HUES48 (cell line): ENCODE measurements at regions not wholly inside any gene's neighbourhood (a gene's known extent, or its start where the extent isn't known, plus 50 kb on each side); places are given as distances from the start of the nearest gene placed in this dataset.
"Not testable (repeated sequence)": the region's sequence is repeated elsewhere in the genome, so short reads cannot be mapped to it uniquely, and the experiment has no call there.

Source experiments
- H3K27ac ChIP-seq: one replicate; pipeline ENCODE4 v1.7.0; 2013; ENCODE audit warnings: low read depth, low read length, inconsistent platforms
- H3K27me3 ChIP-seq: 2 replicates; pipeline ENCODE4 v1.6.1; 2013; ENCODE audit warnings: mild to moderate bottlenecking, low read length; ENCODE audit not compliant: control insufficient read depth, insufficient read depth
- H3K36me3 ChIP-seq: 2 replicates; pipeline ENCODE4 v1.6.1; 2013; ENCODE audit warnings: low read length; ENCODE audit not compliant: control insufficient read depth, insufficient read depth
- H3K4me1 ChIP-seq: 2 replicates; pipeline ENCODE4 v1.6.1; 2013; ENCODE audit warnings: mild to moderate bottlenecking, low read length; ENCODE audit not compliant: control insufficient read depth, insufficient read depth
- H3K4me3 ChIP-seq: 2 replicates; pipeline ENCODE4 v1.5.1; 2013; ENCODE audit warnings: mild to moderate bottlenecking, low read depth, low read length
- H3K9ac ChIP-seq: 2 replicates; pipeline ENCODE4 v1.6.1; 2013; ENCODE audit warnings: mild to moderate bottlenecking, low read depth, low read length, moderate library complexity
- H3K9me3 ChIP-seq: 2 replicates; pipeline ENCODE4 v1.6.1; 2013; ENCODE audit warnings: low read length; ENCODE audit not compliant: control insufficient read depth, insufficient read depth

DNA sequence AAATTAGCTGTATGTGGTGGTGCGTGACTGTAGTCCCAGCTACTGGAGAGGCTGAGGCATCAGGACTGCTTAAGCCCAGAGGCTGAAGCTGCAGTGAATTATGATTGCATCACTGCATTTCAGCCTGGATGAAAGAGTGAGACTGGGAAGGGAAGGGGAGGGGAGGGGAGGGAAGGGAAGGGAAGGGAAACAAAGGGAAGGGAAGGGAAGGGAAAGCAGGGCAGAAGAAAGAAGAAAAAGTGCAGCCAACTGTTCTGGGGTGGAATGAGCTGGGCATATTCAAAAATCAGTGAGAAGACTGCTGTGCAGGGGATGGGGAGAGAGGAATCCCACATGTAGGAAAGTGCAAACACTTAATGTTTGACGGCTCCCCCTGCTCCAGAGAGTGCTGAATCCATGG lies 905.5 kb downstream of the UQCRFS1 start:
- Histone ChIP-seq H3K4me1 (no peaks in the 10 kb centered on the region), H3K27me3 (no peaks in the 10 kb centered on the region), H3K36me3 (no peaks in the 10 kb centered on the region), H3K9me3 (no peaks in the 10 kb centered on the region), H3K9ac (no peak overlapping the region), H3K4me3 (no peak overlapping the region), H3K27ac (no peak overlapping the region)

DNA sequence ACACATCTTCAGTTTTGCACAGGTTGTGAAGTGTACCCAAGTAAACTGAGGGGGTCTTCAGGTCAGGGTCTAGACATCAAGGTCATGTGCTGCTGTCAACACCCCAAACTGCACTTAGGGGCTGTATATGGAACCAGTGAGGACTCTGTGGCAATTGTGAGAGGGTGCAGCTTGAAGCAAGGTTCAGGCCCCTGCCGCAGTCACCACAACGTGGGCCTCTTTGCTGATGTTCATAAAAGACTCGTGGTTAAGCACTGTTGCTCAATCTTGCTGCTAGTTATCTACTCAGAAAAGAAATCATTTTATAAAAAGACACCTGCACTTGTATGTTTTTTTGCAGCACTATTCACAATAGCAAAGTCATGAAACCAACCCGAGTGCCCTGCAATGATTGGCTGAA lies 907.4 kb downstream of the UQCRFS1 start:
- Histone ChIP-seq H3K27me3 (no peaks in the 10 kb centered on the region), H3K27ac (no peak overlapping the region), H3K4me1 (no peaks in the 10 kb centered on the region), H3K9me3 (no peaks in the 10 kb centered on the region), H3K36me3 (no peaks in the 10 kb centered on the region), H3K9ac (no peak overlapping the region), H3K4me3 (no peak overlapping the region)

DNA sequence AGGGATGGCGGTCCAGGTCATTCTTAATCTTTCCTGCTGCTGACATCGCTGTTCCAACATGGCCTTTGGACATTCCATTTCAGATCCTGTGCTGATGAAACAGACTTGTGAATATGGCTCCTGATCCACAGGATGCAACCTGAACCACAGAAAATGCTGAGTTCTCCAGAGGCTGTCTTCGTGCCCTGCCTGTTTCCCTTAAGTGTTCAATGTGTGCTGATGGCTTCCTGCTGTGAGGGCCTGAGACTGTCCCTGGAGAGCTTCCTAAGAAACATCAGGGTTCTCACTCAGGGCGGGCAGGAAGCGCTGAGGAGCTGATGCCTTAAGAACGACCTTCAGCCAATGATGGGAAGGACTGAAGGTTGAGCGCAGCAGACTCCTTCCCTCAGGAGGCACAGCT lies 909.4 kb downstream of the UQCRFS1 start:
- Histone ChIP-seq H3K27ac (no peak overlapping the region), H3K9ac (no peak overlapping the region), H3K27me3 (no peaks in the 10 kb centered on the region), H3K9me3 (no peaks in the 10 kb centered on the region), H3K4me1 (peaks cover 13% of the 10 kb centered on the region), H3K36me3 (no peaks in the 10 kb centered on the region), H3K4me3 (no peak overlapping the region)

DNA sequence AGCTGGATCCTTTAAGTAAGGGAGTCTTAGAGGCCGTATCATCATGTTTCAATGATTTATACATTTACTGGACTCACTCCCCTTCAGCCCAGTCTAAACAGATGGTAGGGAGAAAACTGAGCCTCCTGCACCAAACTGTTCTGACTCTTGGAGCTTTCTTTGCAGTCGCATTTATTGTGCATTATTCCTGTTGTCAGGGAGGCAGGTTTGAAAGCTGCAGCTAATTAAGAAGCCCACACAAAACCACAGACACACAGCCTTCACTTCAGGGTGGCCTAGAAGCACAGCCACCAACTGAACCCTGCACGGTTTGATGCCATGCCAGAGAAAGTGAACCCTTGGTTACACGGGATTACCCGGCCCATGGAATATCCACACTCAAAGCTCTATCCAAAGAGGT lies 911.0 kb downstream of the UQCRFS1 start:
- Histone ChIP-seq H3K9me3 (no peaks in the 10 kb centered on the region), H3K4me1 (peaks cover 13% of the 10 kb centered on the region), H3K36me3 (no peaks in the 10 kb centered on the region), H3K9ac (no peak overlapping the region), H3K27me3 (no peaks in the 10 kb centered on the region), H3K4me3 (no peak overlapping the region), H3K27ac (no peak overlapping the region)

DNA sequence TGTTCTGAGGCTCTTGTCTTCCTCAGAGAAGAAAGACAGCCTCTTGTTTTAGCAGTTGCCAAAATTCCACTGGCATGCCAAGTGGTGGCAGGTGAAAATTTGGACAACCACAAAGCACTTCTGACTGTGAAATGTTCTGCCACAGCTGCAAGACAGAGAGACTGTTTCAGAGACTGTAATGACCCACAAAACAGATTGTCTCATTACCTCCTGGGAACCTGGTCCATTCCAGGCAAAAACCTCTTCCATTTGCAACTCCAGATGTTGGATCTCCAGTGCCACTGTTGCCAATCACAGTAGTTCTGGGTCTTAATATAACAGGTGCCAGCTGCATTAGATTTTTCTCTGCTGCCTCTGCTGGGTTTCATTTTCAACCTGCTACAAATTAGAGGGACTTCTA lies 911.5 kb downstream of the UQCRFS1 start:
- no peak overlapping the region for H3K9ac ChIP-seq
- no peaks in the 10 kb centered on the region for H3K9me3 ChIP-seq
- H3K27ac ChIP-seq, result no peak overlapping the region
- H3K4me1 ChIP-seq, result peaks cover 13% of the 10 kb centered on the region
- no peaks in the 10 kb centered on the region for H3K36me3 ChIP-seq
- no peak overlapping the region for H3K4me3 ChIP-seq
- no peaks in the 10 kb centered on the region for H3K27me3 ChIP-seq

DNA sequence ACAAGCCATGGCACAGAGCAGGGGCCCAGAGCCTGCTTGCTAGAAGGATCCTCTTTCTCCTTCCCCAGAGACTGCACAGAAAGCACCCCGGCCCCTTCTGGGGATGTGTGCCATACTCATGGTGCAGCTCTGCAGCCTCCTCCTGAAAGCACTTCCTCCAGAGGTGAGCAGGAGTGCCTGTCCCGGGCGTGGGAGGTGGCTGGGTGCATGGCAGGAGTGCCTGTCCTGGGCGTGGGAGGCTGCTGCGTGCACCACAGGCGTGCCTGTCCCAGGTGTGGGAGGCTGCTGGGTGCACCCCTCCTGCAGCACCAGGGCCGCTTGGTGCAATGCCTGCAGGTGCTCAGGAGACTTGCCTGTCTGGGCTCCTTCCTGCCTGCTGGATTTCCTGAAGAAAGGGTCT lies 913.3 kb downstream of the UQCRFS1 start:
- Histone ChIP-seq H3K9me3 (no peaks in the 10 kb centered on the region), H3K27ac (no peak overlapping the region), H3K4me1 (peaks cover 13% of the 10 kb centered on the region), H3K36me3 (no peaks in the 10 kb centered on the region), H3K4me3 (no peak overlapping the region), H3K9ac (no peak overlapping the region), H3K27me3 (no peaks in the 10 kb centered on the region)

DNA sequence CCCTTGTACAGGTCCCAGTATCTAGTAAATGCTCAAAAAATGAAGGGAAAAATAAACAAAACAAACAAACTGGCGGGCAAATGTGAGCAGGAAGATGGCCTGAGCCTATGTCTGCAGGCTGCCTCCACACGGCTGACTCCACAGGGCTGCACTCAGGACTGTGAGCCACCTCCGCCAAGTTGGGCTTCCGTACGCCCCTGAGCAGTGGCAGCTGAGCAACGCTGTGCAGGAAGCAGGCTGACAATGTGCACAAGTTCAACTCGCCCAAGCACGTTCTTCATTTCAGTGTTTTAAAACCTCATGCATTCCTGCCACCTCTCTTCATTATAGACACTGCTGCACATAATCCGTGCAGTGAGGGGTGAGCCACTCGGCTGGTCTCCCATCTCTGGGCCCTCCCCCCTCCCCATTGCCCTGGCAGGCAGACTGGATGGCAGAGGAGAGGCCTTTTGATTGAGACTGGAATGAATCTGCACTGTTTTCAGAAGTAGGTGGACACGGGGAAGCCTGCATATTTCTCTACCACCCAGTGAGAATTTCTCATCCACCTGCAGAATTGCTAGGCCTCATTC lies 915.3 kb downstream of the UQCRFS1 start:
- Histone ChIP-seq H3K9me3 (no peaks in the 10 kb centered on the region), H3K27me3 (no peaks in the 10 kb centered on the region), H3K4me3 (no peak overlapping the region), H3K27ac (no peak overlapping the region), H3K9ac (no peak overlapping the region), H3K4me1 (peaks cover 31% of the 10 kb centered on the region), H3K36me3 (no peaks in the 10 kb centered on the region)

DNA sequence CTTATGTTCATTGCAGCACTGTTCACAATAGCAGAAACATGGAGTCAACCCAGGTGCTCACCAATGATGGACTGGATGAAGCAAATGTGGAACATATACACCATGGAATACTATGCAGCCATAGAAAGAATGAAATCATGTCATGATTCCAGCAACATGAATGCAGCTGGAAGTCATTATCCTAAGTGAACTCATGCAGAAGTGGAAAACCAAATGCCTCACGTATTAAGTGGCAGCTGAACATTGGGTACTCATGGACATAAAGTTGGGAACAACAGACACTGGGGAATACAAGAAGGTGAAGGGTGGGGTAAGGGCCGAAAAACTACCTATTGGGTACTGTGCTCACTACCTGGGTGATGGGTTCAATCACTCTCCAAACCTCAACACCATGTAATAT lies 915.9 kb downstream of the UQCRFS1 start:
- no peak overlapping the region for H3K9ac ChIP-seq
- no peak overlapping the region for H3K4me3 ChIP-seq
- no peaks in the 10 kb centered on the region for H3K36me3 ChIP-seq
- H3K4me1 ChIP-seq, result peaks cover 38% of the 10 kb centered on the region
- no peaks in the 10 kb centered on the region for H3K9me3 ChIP-seq
- no peaks in the 10 kb centered on the region for H3K27me3 ChIP-seq
- H3K27ac ChIP-seq, result no peak overlapping the region

DNA sequence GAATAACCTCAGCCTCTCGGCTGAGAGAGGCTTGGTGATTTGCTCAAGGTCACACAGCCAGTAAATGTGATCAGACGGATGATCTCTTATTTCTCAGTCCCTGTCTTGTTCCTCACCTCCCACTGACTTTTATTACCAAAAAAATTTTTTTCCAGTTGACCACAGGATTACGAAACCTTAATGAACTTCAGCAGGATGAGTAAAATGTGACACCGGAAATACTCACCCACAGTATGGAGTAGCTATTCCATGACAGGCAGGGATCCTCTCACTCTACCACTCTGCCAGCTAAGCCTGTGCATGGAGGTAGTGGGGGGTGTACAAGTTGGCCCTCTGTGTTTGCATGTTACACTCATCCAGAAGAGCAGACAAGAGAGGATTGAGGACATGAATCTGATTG lies 916.4 kb downstream of the UQCRFS1 start:
- H3K9ac ChIP-seq, result no peak overlapping the region
- peaks cover 43% of the 10 kb centered on the region for H3K4me1 ChIP-seq
- no peak overlapping the region for H3K4me3 ChIP-seq
- no peak overlapping the region for H3K27ac ChIP-seq
- H3K27me3 ChIP-seq, result no peaks in the 10 kb centered on the region
- no peaks in the 10 kb centered on the region for H3K36me3 ChIP-seq
- H3K9me3 ChIP-seq, result no peaks in the 10 kb centered on the region

DNA sequence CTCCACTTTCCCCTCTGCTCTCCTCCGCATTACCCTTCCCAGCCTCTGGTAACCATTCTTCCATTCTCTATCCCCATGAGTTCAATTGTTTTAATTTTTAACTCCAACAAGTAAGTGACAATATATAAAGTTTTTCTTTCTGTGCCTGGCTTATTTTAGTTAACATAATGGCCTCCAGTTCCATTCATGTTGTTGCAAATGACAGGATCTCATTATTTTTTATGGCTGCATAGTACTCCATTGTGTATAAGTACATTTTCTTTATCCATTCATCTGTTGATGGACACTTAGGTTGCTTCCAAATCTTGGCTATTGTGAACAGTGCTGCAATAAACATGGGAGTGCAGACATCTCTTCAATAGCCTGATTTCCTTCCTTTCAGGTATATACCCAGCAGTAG lies 918.0 kb downstream of the UQCRFS1 start:
- H3K27ac ChIP-seq, H3K4me3 ChIP-seq, H3K27me3 ChIP-seq, H3K9ac ChIP-seq, H3K36me3 ChIP-seq, H3K9me3 ChIP-seq: not testable (repeated sequence)
- H3K4me1 ChIP-seq, result peaks cover 53% of the 10 kb centered on the region

DNA sequence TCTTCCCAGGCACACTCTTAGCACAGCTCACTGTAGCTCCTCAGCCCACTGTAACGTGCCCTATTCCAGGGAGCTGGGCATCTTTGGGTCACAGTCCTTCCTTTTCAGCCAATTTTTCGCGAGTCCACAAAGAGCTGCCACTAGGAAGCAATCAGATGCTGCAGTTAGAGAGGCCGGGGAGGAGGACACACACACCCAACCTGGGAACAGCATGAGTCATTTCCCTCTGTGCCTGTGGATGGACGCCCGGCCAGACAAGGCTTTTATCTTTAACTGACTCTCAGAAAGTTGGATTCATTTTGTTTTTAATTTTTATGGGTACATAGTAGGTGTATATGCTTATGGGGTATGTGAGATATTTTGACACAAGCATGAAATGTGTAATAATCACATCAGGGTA lies 918.6 kb downstream of the UQCRFS1 start:
- Histone ChIP-seq H3K4me3 (no peak overlapping the region), H3K9me3 (no peaks in the 10 kb centered on the region), H3K36me3 (no peaks in the 10 kb centered on the region), H3K9ac (no peak overlapping the region), H3K27me3 (no peaks in the 10 kb centered on the region), H3K27ac (no peak overlapping the region), H3K4me1 (peaks cover 53% of the 10 kb centered on the region)

DNA sequence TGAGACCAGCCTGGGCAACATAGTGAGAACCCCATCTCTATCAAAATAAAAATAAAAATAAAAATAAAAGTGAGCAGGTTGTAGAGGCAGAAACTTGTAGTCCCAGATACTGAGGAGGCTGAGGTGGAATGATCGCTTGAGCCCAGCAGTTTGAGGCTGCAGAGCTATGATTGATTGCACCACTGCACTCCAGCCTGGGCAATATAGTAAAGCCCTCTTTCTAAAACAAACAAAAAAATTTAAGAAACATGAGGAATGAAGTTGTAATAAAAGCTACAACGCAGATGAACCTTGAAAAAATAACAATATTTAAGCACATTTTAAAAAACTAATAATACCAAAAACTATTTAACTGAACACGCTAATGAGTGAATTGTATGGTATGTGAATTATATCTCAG lies 919.3 kb downstream of the UQCRFS1 start:
- no peak overlapping the region for H3K9ac ChIP-seq
- H3K27me3 ChIP-seq, result no peaks in the 10 kb centered on the region
- H3K36me3 ChIP-seq, result no peaks in the 10 kb centered on the region
- H3K4me3 ChIP-seq, result no peak overlapping the region
- H3K27ac ChIP-seq, result no peak overlapping the region
- peaks cover 57% of the 10 kb centered on the region for H3K4me1 ChIP-seq
- no peaks in the 10 kb centered on the region for H3K9me3 ChIP-seq
